PC-3 (cell line): ENCODE measurements at regions not wholly inside any gene's neighbourhood (a gene's known extent, or its start where the extent isn't known, plus 50 kb on each side); places are given as distances from the start of the nearest gene placed in this dataset.
"Not testable (repeated sequence)": the region's sequence is repeated elsewhere in the genome, so short reads cannot be mapped to it uniquely, and the experiment has no call there.

Experiments used
- ATAC-seq: fragments of 200-7000 bp; cut with Tn5 transposase; 2 replicates; pipeline ENCODE4 v1.9.1; 2020; ENCODE audit warnings: mild to moderate bottlenecking, moderate library complexity
- BruUV-seq: library from RNA; stranded (reverse); fragments of 400-500 nt; replicated peaks from 2 replicates; lab custom pipeline; 2021; lab: Mats Ljungman, UMichigan
- CTCF ChIA-PET: fragments of 300-600 bp; sonication (Branson Sonifier 250); formaldehyde crosslinking; loops from one replicate; lab custom pipeline; 2022; ENCODE audit warnings: antibody characterized with exemption; lab: Charles Lee
- POLR2A ChIA-PET: fragments of 300-600 bp; sonication (Branson Sonifier 250); formaldehyde crosslinking; loops from one replicate; lab custom pipeline; 2022; ENCODE audit warnings: antibody characterized with exemption; ENCODE audit not compliant: unreplicated experiment; lab: Charles Lee
- DNase-seq: peaks from one replicate; pipeline ENCODE4 v3.0.0-alpha.2; 2015
- H2AFZ ChIP-seq: fragments of 300-600 bp; sonication (generic); 2 replicates; pipeline ENCODE4 v1.6.0; 2016; ENCODE audit warnings: antibody characterized with exemption, low read length
- H3F3A ChIP-seq: fragments of 300-600 bp; sonication (generic); one replicate; pipeline ENCODE4 v1.6.0; 2017; ENCODE audit warnings: antibody characterized with exemption, low read length, control low read depth, mild to moderate bottlenecking; ENCODE audit not compliant: unreplicated experiment
- H3K27ac ChIP-seq: fragments of 300-600 bp; sonication (generic); 2 replicates; pipeline ENCODE4 v1.5.1; 2016; ENCODE audit warnings: mild to moderate bottlenecking, low read length
- H3K27me3 ChIP-seq: fragments of 300-600 bp; sonication (generic); 2 replicates; pipeline ENCODE4 v1.6.1; 2016; ENCODE audit warnings: low read length, mixed read lengths
- H3K36me3 ChIP-seq: fragments of 300-600 bp; sonication (generic); 2 replicates; pipeline ENCODE4 v1.6.1; 2016; ENCODE audit warnings: low read depth, mixed run types, low read length, mixed read lengths
- H3K4me1 ChIP-seq: fragments of 300-600 bp; sonication (generic); 2 replicates; pipeline ENCODE4 v1.5.1; 2016; ENCODE audit warnings: low read length; ENCODE audit not compliant: insufficient read depth
- H3K4me2 ChIP-seq: fragments of 300-600 bp; sonication (generic); 2 replicates; pipeline ENCODE4 v1.6.0; 2016; ENCODE audit warnings: low read length
- H3K4me3 ChIP-seq: fragments of 300-600 bp; sonication (generic); 2 replicates; pipeline ENCODE4 v1.5.1; 2016; ENCODE audit warnings: mild to moderate bottlenecking, low read length, mixed read lengths
- H3K79me2 ChIP-seq: fragments of 300-600 bp; sonication (generic); 2 replicates; pipeline ENCODE4 v1.6.1; 2017; ENCODE audit warnings: low read length, mixed read lengths
- H3K9ac ChIP-seq: fragments of 300-600 bp; sonication (generic); 2 replicates; pipeline ENCODE4 v1.6.0; 2016; ENCODE audit warnings: mild to moderate bottlenecking, low read length
- H3K9me2 ChIP-seq: fragments of 300-600 bp; sonication (generic); replicated peaks from 2 replicates; pipeline ENCODE4 v1.6.1; 2016; ENCODE audit warnings: mixed run types, low read length, mixed read lengths
- H3K9me3 ChIP-seq: fragments of 300-600 bp; sonication (generic); 2 replicates; pipeline ENCODE4 v1.6.1; 2016; ENCODE audit warnings: low read length, mixed read lengths
- H4K20me1 ChIP-seq: fragments of 300-600 bp; sonication (generic); 2 replicates; pipeline ENCODE4 v1.6.1; 2016; ENCODE audit warnings: low read length, mixed read lengths
- CTCF ChIP-seq: fragments of 300-600 bp; sonication (generic); conservative IDR thresholded peaks from 2 replicates; pipeline ENCODE4 v1.5.1; 2017; ENCODE audit warnings: antibody characterized with exemption, low read depth, mild to moderate bottlenecking, low read length
- EZH2 ChIP-seq: fragments of 300-600 bp; sonication (generic); IDR thresholded peaks from one replicate; pipeline ENCODE4 v1.6.1; 2017; ENCODE audit warnings: antibody characterized with exemption, mild to moderate bottlenecking, low read length; ENCODE audit not compliant: unreplicated experiment
- EZH2phosphoT487 ChIP-seq: fragments of 300-600 bp; sonication (generic); IDR thresholded peaks from 2 replicates; pipeline ENCODE4 v1.6.1; 2018; ENCODE audit warnings: mild to moderate bottlenecking, antibody characterized with exemption, low read length, borderline replicate concordance
- intact Hi-C: fragments of 100-400 bp; cut with micrococcal nuclease; formaldehyde crosslinking; loops from 2 replicates; pipeline ENCODE4 v1.9.0; 2023

DNA sequence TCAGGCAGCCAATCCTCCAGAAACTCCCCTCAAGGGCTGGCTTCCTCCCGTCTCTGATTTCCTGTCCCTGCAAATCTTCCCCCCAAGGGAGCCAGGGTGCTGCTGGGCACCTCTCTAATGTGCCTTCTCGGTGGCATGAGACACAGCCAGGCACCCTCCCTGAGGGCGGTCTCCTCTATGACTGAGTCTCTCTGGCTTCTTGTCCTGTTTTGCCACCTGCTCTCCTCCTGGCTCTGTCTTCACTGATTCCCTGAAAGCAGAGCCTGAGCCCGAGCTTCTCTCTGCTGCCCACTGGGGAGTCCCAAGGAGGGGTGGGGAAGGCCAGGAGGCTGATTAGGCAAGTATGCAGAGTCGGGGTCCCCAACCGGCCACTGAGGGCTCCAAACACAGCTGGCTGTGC lies 60.4 kb upstream of the INSIG1 start:
- Histone ChIP-seq H2AFZ (no peak overlapping the region), H4K20me1 (no peaks in the 10 kb centered on the region), H3K4me3 (no peak overlapping the region), H3K4me1 (peaks cover 39% of the 10 kb centered on the region), H3K9me3 (no peaks in the 10 kb centered on the region), H3K9ac (no peak overlapping the region), H3K36me3 (no peaks in the 10 kb centered on the region), H3K27me3 (no peaks in the 10 kb centered on the region), H3K79me2 (no peaks in the 10 kb centered on the region), H3K9me2 (no peaks in the 10 kb centered on the region), H3K4me2 (no peak overlapping the region), H3K27ac (no peak overlapping the region), H3F3A (no peaks in the 10 kb centered on the region)
- ChIA-PET CTCF (no interaction called here), POLR2A (no interaction called here)
- no TSS peak for BruUV-seq
- ATAC-seq (peak; percentile 38), DNase-seq (peak; percentile 33)
- intact Hi-C loops: no loop called here
- TF ChIP-seq CTCF (no peak), EZH2 (no peak), EZH2phosphoT487 (no peak)

DNA sequence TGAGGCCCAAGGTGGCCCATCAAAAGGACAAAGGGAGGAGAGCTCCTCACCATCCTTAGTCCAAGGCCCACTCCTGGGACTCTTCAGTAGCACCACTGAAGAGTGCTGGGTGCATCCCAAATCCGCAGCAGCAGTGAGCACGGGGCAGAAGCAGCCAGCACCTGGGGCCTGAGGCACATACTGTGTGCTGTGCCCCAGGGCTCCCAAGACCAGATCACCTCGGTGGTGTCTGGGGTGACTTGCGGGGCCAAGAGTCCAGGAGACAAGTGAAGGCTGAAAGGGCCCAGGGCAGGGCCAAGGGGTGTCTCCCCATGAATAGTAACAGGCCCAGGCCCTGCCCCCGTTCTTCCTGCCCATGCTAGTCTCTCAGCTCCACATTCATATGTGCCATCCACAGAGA lies 59.9 kb upstream of the INSIG1 start:
- H3K4me1 ChIP-seq: peaks cover 39% of the 10 kb centered on the region
- ATAC-seq: no peak
- intact Hi-C loops: no loop called here

GRCh38 chr7:155239431-155240087 lies 58.1 kb upstream of the INSIG1 start:
- peak; percentile 85 for DNase-seq
- H3K27me3 ChIP-seq, CTCF ChIA-PET, H3K9me2 ChIP-seq, H3K4me3 ChIP-seq, intact Hi-C loops, H2AFZ ChIP-seq, H3K36me3 ChIP-seq, H4K20me1 ChIP-seq, H3K9me3 ChIP-seq, BruUV-seq, H3K79me2 ChIP-seq, H3K9ac ChIP-seq, H3F3A ChIP-seq, ATAC-seq, POLR2A ChIA-PET: not testable (repeated sequence)
- Histone ChIP-seq H3K27ac (peak overlapping the region; percentile 55), H3K4me1 (peaks cover 38% of the 10 kb centered on the region), H3K4me2 (peak overlapping the region; percentile 68)

More for the DNA sequence above, 59.9 kb upstream of the INSIG1 start:
- no peak for DNase-seq
- TF ChIP-seq CTCF: no peak
- no peak for TF ChIP-seq EZH2phosphoT487
- TF ChIP-seq EZH2: no peak
- no peaks in the 10 kb centered on the region for H3K27me3 ChIP-seq
- CTCF ChIA-PET: interaction anchor here (0.6 kb wide), 1 partner anchor 590 kb away, joined by 3 read pairs; no protein-coding TSS in a partner anchor
- no peaks in the 10 kb centered on the region for H3F3A ChIP-seq
- H3K27ac ChIP-seq: no peak overlapping the region
- no peak overlapping the region for H2AFZ ChIP-seq
- no peak overlapping the region for H3K9ac ChIP-seq
- POLR2A ChIA-PET: no interaction called here
- no TSS peak for BruUV-seq
- no peaks in the 10 kb centered on the region for H3K79me2 ChIP-seq
- H3K36me3 ChIP-seq: no peaks in the 10 kb centered on the region
- H3K9me2 ChIP-seq: no peaks in the 10 kb centered on the region
- H3K4me2 ChIP-seq: no peak overlapping the region
- H3K4me3 ChIP-seq: no peak overlapping the region
- no peaks in the 10 kb centered on the region for H3K9me3 ChIP-seq
- no peaks in the 10 kb centered on the region for H4K20me1 ChIP-seq
